H1 (cell line): ENCODE measurements at regions not wholly inside any gene's neighbourhood (a gene's known extent, or its start where the extent isn't known, plus 50 kb on each side); places are given as distances from the start of the nearest gene placed in this dataset.

Source experiments
- CTCF ChIA-PET: fragments of 300-600 bp; sonication (Branson Sonifier 250); formaldehyde crosslinking; loops from one replicate; lab custom pipeline; 2021; ENCODE audit not compliant: partially characterized antibody; lab: Charles Lee
- POLR2A ChIA-PET: fragments of 300-600 bp; sonication (Branson Sonifier 250); formaldehyde crosslinking; loops from one replicate; lab custom pipeline; 2021; ENCODE audit warnings: inconsistent platforms; ENCODE audit not compliant: partially characterized antibody; lab: Charles Lee
- DNase-seq, 2 experiments: peaks; one replicate each; pipeline versions ENCODE4 v3.0.0 to v3.0.0-alpha.2; 2010 to 2022; ENCODE audit warnings: low spot score in 2 of 2, low read depth in 1 of 2, mixed read lengths in 1 of 2
- FAIRE-seq: peaks from 2 replicates; lab custom pipeline; 2011; peaks lifted over from hg19 to GRCh38; lab: Jason Lieb, UNC
- H2AFZ ChIP-seq: 2 replicates; pipeline ENCODE4 v1.8.1; 2012; ENCODE audit warnings: low read length, inconsistent platforms
- H2AK5ac ChIP-seq: 2 replicates; pipeline ENCODE4 v1.6.1; 2013; ENCODE audit warnings: low read depth, low read length
- H2BK120ac ChIP-seq: replicated peaks from 2 replicates; pipeline ENCODE3; 2013; ENCODE audit warnings: low read depth, low read length, inconsistent platforms
- H2BK12ac ChIP-seq: 2 replicates; pipeline ENCODE4 v1.6.1; 2013; ENCODE audit warnings: low read depth, low read length
- H2BK15ac ChIP-seq: 2 replicates; pipeline ENCODE4 v1.6.1; 2013; ENCODE audit warnings: low read length
- H2BK20ac ChIP-seq: 2 replicates; pipeline ENCODE4 v1.6.1; 2013; ENCODE audit warnings: low read length
- H2BK5ac ChIP-seq: 2 replicates; pipeline ENCODE4 v1.6.1; 2013; ENCODE audit warnings: low read depth, low read length
- H3K14ac ChIP-seq: 2 replicates; pipeline ENCODE4 v1.6.1; 2013; ENCODE audit warnings: inconsistent platforms; ENCODE audit not compliant: insufficient read length
- H3K18ac ChIP-seq: 2 replicates; pipeline ENCODE4 v1.6.1; 2013; ENCODE audit warnings: low read length; ENCODE audit errors: extremely low read depth
- H3K23ac ChIP-seq: 2 replicates; pipeline ENCODE4 v1.6.1; 2013; ENCODE audit warnings: inconsistent platforms; ENCODE audit not compliant: insufficient read length
- H3K23me2 ChIP-seq: 2 replicates; pipeline ENCODE4 v1.6.1; 2013; ENCODE audit warnings: low read depth, low read length
- H3K27ac ChIP-seq: 2 replicates; pipeline ENCODE4 v1.6.1; 2011; ENCODE audit warnings: low read depth, low read length, inconsistent platforms
- H3K27me3 ChIP-seq, 4 experiments: replicated peaks in 1 of 4; 1 replicate in 1 of 4; 2 replicates in 3 of 4; pipeline versions ENCODE4 v1.6.1 to v1.8.1; 2011 to 2013; ENCODE audit warnings: low read length in 3 of 4, mild to moderate bottlenecking in 3 of 4, inconsistent platforms in 2 of 4, mixed read lengths in 2 of 4, moderate library complexity in 1 of 4; ENCODE audit not compliant: control insufficient read depth in 3 of 4, insufficient read depth in 3 of 4; ENCODE audit errors: extremely low read depth in 1 of 4
- H3K36me3 ChIP-seq, 4 experiments: 2 replicates each; pipeline versions ENCODE4 v1.6.1 to v1.8.1; 2011 to 2013; ENCODE audit warnings: mild to moderate bottlenecking in 4 of 4, low read length in 3 of 4, moderate library complexity in 2 of 4, control low read depth in 1 of 4, inconsistent platforms in 1 of 4; ENCODE audit not compliant: insufficient read depth in 4 of 4, control insufficient read depth in 2 of 4
- H3K4ac ChIP-seq: replicated peaks from 2 replicates; pipeline ENCODE3; 2013; ENCODE audit warnings: low read length, low read depth, mixed read lengths, inconsistent platforms; ENCODE audit not compliant: insufficient read length
- H3K4me1 ChIP-seq, 4 experiments: replicated peaks in 1 of 4; 1 replicate in 1 of 4; 2 replicates in 3 of 4; pipeline versions ENCODE4 v1.6.1 to v1.8.1; 2011 to 2013; ENCODE audit warnings: low read length in 3 of 4, inconsistent platforms in 2 of 4, mixed read lengths in 1 of 4; ENCODE audit not compliant: insufficient read depth in 4 of 4, control insufficient read depth in 3 of 4
- H3K4me2 ChIP-seq, 2 experiments: 2 replicates each; pipeline versions ENCODE4 v1.6.1 to v1.8.1; 2011 to 2013; ENCODE audit warnings: low read depth in 2 of 2, low read length in 2 of 2, control low read depth in 1 of 2, inconsistent platforms in 1 of 2, mild to moderate bottlenecking in 1 of 2; ENCODE audit not compliant: insufficient read depth in 1 of 2
- H3K4me3 ChIP-seq, 4 experiments: fragments of 200-600, 300-600 bp in 1 of 4; sonication (generic), shearing (Covaris generic), sonication (Bioruptor Twin) in 1 of 4; 2 replicates each; pipeline versions ENCODE4 v1.5.1 to v1.8.1; 2011 to 2016; ENCODE audit warnings: low read length in 4 of 4, low read depth in 3 of 4, control low read depth in 2 of 4, inconsistent platforms in 2 of 4, mild to moderate bottlenecking in 2 of 4, mixed read lengths in 1 of 4, moderate library complexity in 1 of 4; ENCODE audit not compliant: insufficient read depth in 2 of 4; ENCODE audit errors: extremely low read depth in 1 of 4
- H3K56ac ChIP-seq: replicated peaks from 2 replicates; pipeline ENCODE3; 2013; ENCODE audit warnings: low read depth, mild to moderate bottlenecking, mixed read lengths, low read length, inconsistent platforms; ENCODE audit not compliant: insufficient read length
- H3K79me1 ChIP-seq: 2 replicates; pipeline ENCODE4 v1.6.1; 2013; ENCODE audit warnings: low read depth, low read length, control low read depth
- H3K79me2 ChIP-seq, 2 experiments: 2 replicates each; pipeline versions ENCODE4 v1.6.1 to v1.8.1; 2012 to 2013; ENCODE audit warnings: low read length in 2 of 2, mild to moderate bottlenecking in 2 of 2, inconsistent platforms in 1 of 2; ENCODE audit not compliant: insufficient read depth in 2 of 2, control insufficient read depth in 1 of 2
- H3K9ac ChIP-seq, 4 experiments: replicated peaks in 1 of 4; 1 replicate in 1 of 4; 2 replicates in 3 of 4; pipeline versions ENCODE4 v1.6.1 to v1.8.1; 2011 to 2013; ENCODE audit warnings: low read depth in 3 of 4, low read length in 3 of 4, control low read depth in 2 of 4, mild to moderate bottlenecking in 2 of 4, moderate library complexity in 2 of 4, inconsistent platforms in 1 of 4; ENCODE audit errors: extremely low read depth in 1 of 4
- H3K9me3 ChIP-seq, 2 experiments: 2 replicates each; pipeline versions ENCODE4 v1.6.1 to v1.8.1; 2012 to 2013; ENCODE audit warnings: mild to moderate bottlenecking in 2 of 2, moderate library complexity in 2 of 2, control low read depth in 1 of 2, inconsistent platforms in 1 of 2, low read depth in 1 of 2, low read length in 1 of 2, mixed read lengths in 1 of 2; ENCODE audit not compliant: insufficient read depth in 2 of 2
- H4K20me1 ChIP-seq, 2 experiments: replicated peaks in 1 of 2; 2 replicates each; pipeline versions ENCODE3 to v1.8.1; 2011 to 2013; ENCODE audit warnings: inconsistent platforms in 2 of 2, low read length in 2 of 2, mild to moderate bottlenecking in 1 of 2; ENCODE audit not compliant: insufficient read depth in 2 of 2, control insufficient read depth in 1 of 2
- H4K5ac ChIP-seq: 2 replicates; pipeline ENCODE4 v1.6.1; 2013; ENCODE audit warnings: low read length, low read depth, mixed read lengths, inconsistent platforms; ENCODE audit not compliant: insufficient read length
- H4K8ac ChIP-seq: 2 replicates; pipeline ENCODE4 v1.8.0; 2013; ENCODE audit warnings: mild to moderate bottlenecking, moderate library complexity, low read length, inconsistent platforms; ENCODE audit not compliant: insufficient read depth; ENCODE audit errors: extremely low read depth
- H4K91ac ChIP-seq: replicated peaks from 2 replicates; pipeline ENCODE3; 2013; ENCODE audit warnings: low read length, mixed read lengths, inconsistent platforms; ENCODE audit not compliant: insufficient read length
- CHD1 ChIP-seq: IDR thresholded peaks from 2 replicates; pipeline ENCODE4 v1.6.1; 2012; ENCODE audit warnings: low read depth, low read length, improper control_type of control experiment
- CHD2 ChIP-seq: IDR thresholded peaks from 2 replicates; pipeline ENCODE4 v1.6.1; 2012; ENCODE audit warnings: low read length, improper control_type of control experiment
- HDAC6 ChIP-seq: IDR thresholded peaks from one replicate; pipeline ENCODE4 v1.7.1; 2012; ENCODE audit warnings: low read depth, mild to moderate bottlenecking, inconsistent platforms, low read length, moderate library complexity
- POLR2A ChIP-seq, 2 experiments: IDR thresholded peaks; 1 replicate in 1 of 2; 2 replicates in 1 of 2; pipeline ENCODE4 v1.6.1; 2011; ENCODE audit warnings: low read depth in 2 of 2, low read length in 2 of 2, mild to moderate bottlenecking in 2 of 2; ENCODE audit errors: control extremely low read depth in 1 of 2
- RAD21 ChIP-seq, 2 experiments: IDR thresholded peaks in 1 of 2; conservative IDR thresholded peaks in 1 of 2; 2 replicates each; pipeline ENCODE4 v1.6.1; 2011; ENCODE audit warnings: low read depth in 2 of 2, low read length in 2 of 2, improper control_type of control experiment in 1 of 2, inconsistent platforms in 1 of 2, mild to moderate bottlenecking in 1 of 2, moderate library complexity in 1 of 2
- YY1 ChIP-seq: IDR thresholded peaks from 2 replicates; pipeline ENCODE4 v1.6.1; 2011; ENCODE audit warnings: low read depth, mild to moderate bottlenecking, low read length
- WGBS, 2 experiments: shearing (Covaris generic) in 1 of 2; methylation state at CpG; one replicate each; pipeline versions ENCODE4 v1.1.6 to v1.1.7; 2013 to 2015; ENCODE audit warnings: low lambda C conversion rate in 2 of 2, mixed read lengths in 2 of 2, inconsistent platforms in 1 of 2, low coverage in 1 of 2, missing lambda C conversion rate in 1 of 2; ENCODE audit not compliant: insufficient replicate concordance in 2 of 2, insufficient coverage in 1 of 2, insufficient read length in 1 of 2; ENCODE audit errors: extremely low coverage in 1 of 2, missing lambda C conversion rate in 1 of 2; 5-methylcytosine and 5-hydroxymethylcytosine counted together
- TF ChIP-seq, protein P1 (sequence below): IDR thresholded peaks from 2 replicates; pipeline ENCODE4 v1.6.1; 2011; ENCODE audit warnings: low read length, improper control_type of control experiment
- TF ChIP-seq, protein P2 (sequence below): IDR thresholded peaks from 2 replicates; pipeline ENCODE4 v1.6.1; 2012; ENCODE audit warnings: inconsistent platforms

DNA sequence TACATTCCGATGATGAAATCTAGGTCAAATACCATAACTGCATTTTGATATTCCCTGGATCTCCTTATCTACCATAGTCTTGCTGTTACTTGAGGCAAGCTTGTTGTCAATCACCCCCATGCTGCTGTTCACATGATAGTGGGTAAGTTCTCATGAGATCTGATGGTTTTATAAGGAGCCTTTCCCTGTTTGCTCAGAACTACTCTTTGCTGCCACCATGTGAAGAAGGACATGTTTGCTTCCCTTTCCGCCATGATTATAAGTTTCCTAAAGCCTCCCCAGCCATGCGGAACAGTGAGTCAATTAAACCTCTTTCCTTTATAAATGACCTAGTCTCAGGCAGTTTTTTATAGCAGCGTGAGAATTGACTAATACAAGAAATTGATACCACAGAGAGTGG lies 432.0 kb downstream of the GLUD2 start:
- 89% methylated on average over 3 of the region's 4 CpGs; no CpG with 5 or more reads in 1 of the 2 experiments for WGBS, 2 experiments
- no peak overlapping the region for H2BK20ac ChIP-seq
- H3K27ac ChIP-seq: no peak overlapping the region
- no peak overlapping the region for H4K8ac ChIP-seq
- no peaks in the 10 kb centered on the region for H3K79me2 ChIP-seq
- H3K23ac ChIP-seq: no peak overlapping the region
- H2BK12ac ChIP-seq: no peak overlapping the region
- H3K56ac ChIP-seq: no peak overlapping the region
- no peak overlapping the region for H2AFZ ChIP-seq
- H3K14ac ChIP-seq: no peak overlapping the region
- H3K27me3 ChIP-seq: no peaks in the 10 kb centered on the region
- no peaks in the 10 kb centered on the region; a peak in 1 of 4 replicates for H3K9me3 ChIP-seq
- H3K4me2 ChIP-seq: no peak overlapping the region
- no peak overlapping the region for H3K9ac ChIP-seq
- H2BK120ac ChIP-seq: no peak overlapping the region
- no peak overlapping the region for H3K18ac ChIP-seq
- no peak overlapping the region for H4K91ac ChIP-seq
- no peak for DNase-seq
- H2BK15ac ChIP-seq: no peak overlapping the region
- H3K79me1 ChIP-seq: no peaks in the 10 kb centered on the region
- no peak overlapping the region for H4K5ac ChIP-seq
- H4K20me1 ChIP-seq: no peaks in the 10 kb centered on the region
- no peak overlapping the region for H3K4me3 ChIP-seq
- peak; percentile 36 for FAIRE-seq
- CTCF ChIA-PET: interaction anchor here (2.0 kb wide), 1 partner anchor 145 kb away, joined by 5 read pairs; no protein-coding TSS in a partner anchor
- POLR2A ChIA-PET: no interaction called here
- H3K23me2 ChIP-seq: no peaks in the 10 kb centered on the region
- H3K4ac ChIP-seq: no peak overlapping the region
- no peaks in the 10 kb centered on the region for H3K36me3 ChIP-seq
- H2BK5ac ChIP-seq: no peak overlapping the region
- H3K4me1 ChIP-seq: no peaks in the 10 kb centered on the region
- H2AK5ac ChIP-seq: no peak overlapping the region
- TF ChIP-seq YY1: 0 out of 2 replicates have a peak, but pooled peaks have one; percentile 22
- no peak for TF ChIP-seq POLR2A (IDR thresholded peaks at IDR 0.05; ENCODE audit: control extremely low read depth in 1 of 2, low read depth in 2 of 2, low read length in 2 of 2)
- no peak for TF ChIP-seq CHD1
- TF ChIP-seq, protein P1, sequence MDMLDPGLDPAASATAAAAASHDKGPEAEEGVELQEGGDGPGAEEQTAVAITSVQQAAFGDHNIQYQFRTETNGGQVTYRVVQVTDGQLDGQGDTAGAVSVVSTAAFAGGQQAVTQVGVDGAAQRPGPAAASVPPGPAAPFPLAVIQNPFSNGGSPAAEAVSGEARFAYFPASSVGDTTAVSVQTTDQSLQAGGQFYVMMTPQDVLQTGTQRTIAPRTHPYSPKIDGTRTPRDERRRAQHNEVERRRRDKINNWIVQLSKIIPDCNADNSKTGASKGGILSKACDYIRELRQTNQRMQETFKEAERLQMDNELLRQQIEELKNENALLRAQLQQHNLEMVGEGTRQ: no peak
- TF ChIP-seq RAD21 (IDR thresholded peaks at IDR 0.05 in 1 of 2, conservative IDR thresholded peaks at IDR 0.05 in 1 of 2; ENCODE audit: low read depth in 2 of 2, low read length in 2 of 2): peak; percentile 24 to 41
- TF ChIP-seq CHD2: no peak
- no peak for TF ChIP-seq HDAC6
- TF ChIP-seq, protein P2, sequence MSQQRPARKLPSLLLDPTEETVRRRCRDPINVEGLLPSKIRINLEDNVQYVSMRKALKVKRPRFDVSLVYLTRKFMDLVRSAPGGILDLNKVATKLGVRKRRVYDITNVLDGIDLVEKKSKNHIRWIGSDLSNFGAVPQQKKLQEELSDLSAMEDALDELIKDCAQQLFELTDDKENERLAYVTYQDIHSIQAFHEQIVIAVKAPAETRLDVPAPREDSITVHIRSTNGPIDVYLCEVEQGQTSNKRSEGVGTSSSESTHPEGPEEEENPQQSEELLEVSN: no peak
